NT2/D1 (cell line): ENCODE measurements at regions not wholly inside any gene's neighbourhood (a gene's known extent, or its start where the extent isn't known, plus 50 kb on each side); places are given as distances from the start of the nearest gene placed in this dataset.

ENCODE experiments used
- SUZ12 ChIP-seq: IDR thresholded peaks from 2 replicates; pipeline ENCODE4 v1.6.1; 2011; ENCODE audit not compliant: insufficient read length, insufficient read depth; ENCODE audit errors: extremely low read depth
- YY1 ChIP-seq: IDR thresholded peaks from 2 replicates; pipeline ENCODE4 v1.6.1; 2011; ENCODE audit not compliant: insufficient read length, insufficient read depth
- ZNF274 ChIP-seq: IDR thresholded peaks from 2 replicates; pipeline ENCODE4 v1.6.1; 2011; ENCODE audit warnings: mild to moderate bottlenecking, low read depth, low read length

GRCh38 chr1:11357276-11357675, 84.3 kb downstream of the UBIAD1 start:
- TF ChIP-seq YY1: no peak
- no peak for TF ChIP-seq SUZ12
- TF ChIP-seq ZNF274: no peak
